HCT116 (cell line): ENCODE measurements at regions not wholly inside any gene's neighbourhood (a gene's known extent, or its start where the extent isn't known, plus 50 kb on each side); places are given as distances from the start of the nearest gene placed in this dataset.

ENCODE experiments used
- ATAC-seq: fragments of 200-7000 bp; cut with Tn5 transposase; 2 replicates; pipeline ENCODE4 v1.9.1; 2020; ENCODE audit warnings: mild to moderate bottlenecking, moderate library complexity
- BruUV-seq: library from RNA; stranded (reverse); fragments of 400-500 nt; replicated peaks from 2 replicates; lab custom pipeline; 2021; lab: Mats Ljungman, UMichigan
- CTCF ChIA-PET: fragments of 300-600 bp; sonication (Branson Sonifier 250); formaldehyde crosslinking; loops from one replicate; lab custom pipeline; 2021; ENCODE audit warnings: antibody characterized with exemption; lab: Charles Lee
- POLR2A ChIA-PET: fragments of 300-600, 350-600 bp; sonication (Branson Sonifier 250); formaldehyde crosslinking; loops from one replicate; lab custom pipeline; 2021; ENCODE audit warnings: antibody characterized with exemption; lab: Charles Lee
- RAD21 ChIA-PET, 2 experiments: fragments of 300-600 bp; sonication (Branson Sonifier 250); formaldehyde crosslinking; loops; one replicate each; lab custom pipeline; 2023; ENCODE audit warnings: low total read pairs in 2 of 2; ENCODE audit not compliant: uncharacterized antibody in 2 of 2, unreplicated experiment in 2 of 2, low non-redundant PET in 1 of 2; lab: Charles Lee
- DNase-seq: peaks from one replicate; pipeline ENCODE4 v3.0.0-alpha.2; 2010; ENCODE audit warnings: low read depth, low spot score
- H2AFZ ChIP-seq: fragments of 200-600 bp; shearing (Covaris generic), sonication (generic); 2 replicates; pipeline ENCODE4 v1.6.1; 2017; ENCODE audit warnings: low read depth, mixed run types, mixed read lengths, antibody characterized with exemption, low read length; ENCODE audit not compliant: poor library complexity, severe bottlenecking
- H3K27ac ChIP-seq: 2 replicates; pipeline ENCODE4 v1.5.1; 2012; ENCODE audit warnings: low read depth, low read length
- H3K27me3 ChIP-seq: fragments of 200-600 bp; sonication (generic); 2 replicates; pipeline ENCODE4 v1.6.1; 2016; ENCODE audit warnings: mixed run types, low read length, mixed read lengths; ENCODE audit not compliant: insufficient read depth
- H3K36me3 ChIP-seq, 2 experiments: fragments of 200-500 bp in 1 of 2; fragments of 200-600 bp in 1 of 2; sonication (Bioruptor generic) in 1 of 2; sonication (generic) in 1 of 2; 2 replicates each; pipeline versions ENCODE4 v1.5.1 to v1.6.1; 2014 to 2016; ENCODE audit warnings: low read length in 2 of 2, inconsistent platforms in 1 of 2, mixed read lengths in 1 of 2, mixed run types in 1 of 2; ENCODE audit not compliant: insufficient read depth in 2 of 2, control insufficient read depth in 1 of 2
- H3K4me1 ChIP-seq, 2 experiments: fragments of 200-600 bp in 1 of 2; sonication (generic) in 1 of 2; 2 replicates each; pipeline versions ENCODE4 v1.5.1 to v1.6.1; 2012 to 2017; ENCODE audit warnings: low read length in 2 of 2, inconsistent platforms in 1 of 2, mild to moderate bottlenecking in 1 of 2, mixed read lengths in 1 of 2, mixed run types in 1 of 2, moderate library complexity in 1 of 2; ENCODE audit not compliant: insufficient read depth in 2 of 2, control insufficient read depth in 1 of 2
- H3K4me2 ChIP-seq: fragments of 200-600 bp; sonication (generic); 2 replicates; pipeline ENCODE4 v1.6.1; 2017; ENCODE audit warnings: mixed run types, low read length, mixed read lengths
- H3K4me3 ChIP-seq, 2 experiments: fragments of 200-600 bp in 1 of 2; sonication (generic) in 1 of 2; replicated peaks in 1 of 2; 2 replicates each; pipeline ENCODE4 v1.5.1; 2011 to 2016; ENCODE audit warnings: low read length in 2 of 2, control low read depth in 1 of 2, low read depth in 1 of 2, mild to moderate bottlenecking in 1 of 2, mixed read lengths in 1 of 2, mixed run types in 1 of 2
- H3K79me2 ChIP-seq: fragments of 200-600 bp; sonication (generic); 2 replicates; pipeline ENCODE4 v1.6.1; 2017; ENCODE audit warnings: mild to moderate bottlenecking, mixed run types, low read length, moderate library complexity, mixed read lengths; ENCODE audit not compliant: insufficient read depth
- H3K9ac ChIP-seq: fragments of 200-600 bp; sonication (generic); 2 replicates; pipeline ENCODE4 v1.6.1; 2016; ENCODE audit warnings: low read length, mixed read lengths
- H3K9me2 ChIP-seq: fragments of 200-600 bp; sonication (generic), shearing (Covaris generic); 2 replicates; pipeline ENCODE4 v1.6.1; 2017; ENCODE audit warnings: mixed run types, mild to moderate bottlenecking, moderate library complexity; ENCODE audit not compliant: insufficient read depth
- H3K9me3 ChIP-seq, 2 experiments: fragments of 200-500 bp in 1 of 2; fragments of 200-600 bp in 1 of 2; sonication (Bioruptor generic) in 1 of 2; sonication (generic) in 1 of 2; 2 replicates each; pipeline ENCODE4 v1.6.1; 2014 to 2017; ENCODE audit warnings: low read length in 2 of 2, mixed read lengths in 2 of 2, inconsistent platforms in 1 of 2, low read depth in 1 of 2, mild to moderate bottlenecking in 1 of 2, mixed run types in 1 of 2, moderate library complexity in 1 of 2; ENCODE audit not compliant: control insufficient read depth in 1 of 2, insufficient read depth in 1 of 2
- H4K20me1 ChIP-seq: fragments of 200-600 bp; sonication (generic), shearing (Covaris generic); 2 replicates; pipeline ENCODE4 v1.6.1; 2017; ENCODE audit warnings: mixed run types, mild to moderate bottlenecking, moderate library complexity; ENCODE audit not compliant: insufficient read depth
- CBX3 ChIP-seq: IDR thresholded peaks from 2 replicates; pipeline ENCODE4 v1.6.1; 2012; ENCODE audit warnings: low read depth
- ELF1 ChIP-seq: IDR thresholded peaks from 2 replicates; pipeline ENCODE4 v1.6.1; 2012; ENCODE audit warnings: low read depth, borderline replicate concordance
- EZH2 ChIP-seq: fragments of 200-600 bp; sonication (generic); IDR thresholded peaks from 2 replicates; pipeline ENCODE4 v1.6.1; 2017; ENCODE audit warnings: antibody characterized with exemption, mixed run types
- EZH2phosphoT487 ChIP-seq: fragments of 200-600 bp; IDR thresholded peaks from 2 replicates; pipeline ENCODE4 v1.6.1; 2018; ENCODE audit warnings: antibody characterized with exemption, borderline replicate concordance
- JUND ChIP-seq: IDR thresholded peaks from 2 replicates; pipeline ENCODE4 v1.6.1; 2012
- POLR2A ChIP-seq: IDR thresholded peaks from 2 replicates; pipeline ENCODE4 v1.7.0; 2011; ENCODE audit warnings: borderline replicate concordance; ENCODE audit not compliant: insufficient read depth, insufficient read length; ENCODE audit errors: extremely low read depth
- POLR2AphosphoS5 ChIP-seq: IDR thresholded peaks from 2 replicates; pipeline ENCODE4 v1.6.1; 2011; ENCODE audit warnings: mild to moderate bottlenecking, low read depth, low read length, moderate library complexity
- RAD21 ChIP-seq: IDR thresholded peaks from 2 replicates; pipeline ENCODE4 v1.6.1; 2012; ENCODE audit warnings: low read depth, mild to moderate bottlenecking
- SIN3A ChIP-seq: IDR thresholded peaks from 2 replicates; pipeline ENCODE4 v1.6.1; 2012; ENCODE audit warnings: low read depth
- SRF ChIP-seq: IDR thresholded peaks from 2 replicates; pipeline ENCODE4 v1.6.1; 2012; ENCODE audit warnings: low read depth
- TCF7L2 ChIP-seq: IDR thresholded peaks from 2 replicates; pipeline ENCODE4 v1.7.0; 2011; ENCODE audit warnings: borderline replicate concordance, inconsistent platforms; ENCODE audit not compliant: insufficient read depth, insufficient read length; ENCODE audit errors: extremely low read depth
- YY1 ChIP-seq: IDR thresholded peaks from 2 replicates; pipeline ENCODE4 v1.6.1; 2011; ENCODE audit warnings: low read length, low read depth, moderate library complexity, mild to moderate bottlenecking; ENCODE audit not compliant: insufficient replicate concordance; ENCODE audit errors: extremely low read depth
- ZNF274 ChIP-seq: fragments of 200-500 bp; sonication (Bioruptor generic); IDR thresholded peaks from 2 replicates; pipeline ENCODE4 v1.6.1; 2014; ENCODE audit warnings: mild to moderate bottlenecking, low read depth, low read length, inconsistent platforms
- intact Hi-C: fragments of 100-400 bp; cut with micrococcal nuclease; formaldehyde crosslinking; loops from 2 replicates; pipeline ENCODE4 v1.10.0; 2022
- TF ChIP-seq, protein P1 (sequence below): IDR thresholded peaks from 2 replicates; pipeline ENCODE4 v1.6.1; 2012
- TF ChIP-seq, protein P2 (sequence below): IDR thresholded peaks from 2 replicates; pipeline ENCODE4 v1.6.1; 2012
- TF ChIP-seq, protein P3 (sequence below), 3 experiments: fragments of 200-600 bp in 1 of 3; sonication (generic) in 1 of 3; IDR thresholded peaks in 2 of 3; conservative IDR thresholded peaks in 1 of 3; 2 replicates each; pipeline ENCODE4 v1.5.1; 2012 to 2017; ENCODE audit warnings: low read depth in 2 of 3, low read length in 2 of 3, antibody characterized with exemption in 1 of 3, borderline replicate concordance in 1 of 3, control low read depth in 1 of 3, mild to moderate bottlenecking in 1 of 3, mixed read lengths in 1 of 3, mixed run types in 1 of 3, moderate library complexity in 1 of 3; ENCODE audit not compliant: insufficient read depth in 1 of 3
- TF ChIP-seq, protein P4 (sequence below): IDR thresholded peaks from 2 replicates; pipeline ENCODE4 v1.6.1; 2012; ENCODE audit warnings: low read depth

DNA sequence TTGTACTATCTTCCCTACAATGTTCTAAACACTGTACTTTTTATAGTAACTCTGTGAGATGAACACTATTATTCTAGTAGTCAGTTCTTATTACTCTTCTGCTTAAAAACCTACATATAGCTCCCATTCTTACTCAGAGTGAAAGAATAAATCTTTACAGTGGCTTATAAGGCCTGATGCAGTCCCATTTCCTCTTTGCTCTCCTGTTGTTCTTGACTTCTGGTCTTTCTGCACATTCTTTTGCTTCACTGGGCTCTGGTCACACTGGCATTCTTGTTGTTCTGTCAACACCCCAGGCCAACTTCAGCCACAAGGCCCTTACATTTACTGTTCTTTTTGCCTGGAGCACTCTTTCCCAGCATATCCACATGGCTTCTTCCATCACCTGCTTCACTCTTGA lies 58.2 kb upstream of the TP63 start:
- no peak overlapping the region for H3K27ac ChIP-seq
- ChIA-PET RAD21 (no interaction called here), CTCF (no interaction called here)
- no peak for DNase-seq
- no peak overlapping the region for H2AFZ ChIP-seq
- ATAC-seq = no peak
- no peaks in the 10 kb centered on the region for H4K20me1 ChIP-seq
- no peak overlapping the region for H3K4me2 ChIP-seq
- no peak overlapping the region for H3K9ac ChIP-seq
- no peaks in the 10 kb centered on the region for H3K36me3 ChIP-seq
- TF ChIP-seq, protein P1, sequence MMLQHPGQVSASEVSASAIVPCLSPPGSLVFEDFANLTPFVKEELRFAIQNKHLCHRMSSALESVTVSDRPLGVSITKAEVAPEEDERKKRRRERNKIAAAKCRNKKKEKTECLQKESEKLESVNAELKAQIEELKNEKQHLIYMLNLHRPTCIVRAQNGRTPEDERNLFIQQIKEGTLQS = no peak
- TF ChIP-seq SIN3A = no peak
- no peak for TF ChIP-seq EZH2
- TF ChIP-seq, protein P2, sequence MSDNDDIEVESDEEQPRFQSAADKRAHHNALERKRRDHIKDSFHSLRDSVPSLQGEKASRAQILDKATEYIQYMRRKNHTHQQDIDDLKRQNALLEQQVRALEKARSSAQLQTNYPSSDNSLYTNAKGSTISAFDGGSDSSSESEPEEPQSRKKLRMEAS = no peak
- TF ChIP-seq RAD21 = no peak
- TF ChIP-seq, protein P3, sequence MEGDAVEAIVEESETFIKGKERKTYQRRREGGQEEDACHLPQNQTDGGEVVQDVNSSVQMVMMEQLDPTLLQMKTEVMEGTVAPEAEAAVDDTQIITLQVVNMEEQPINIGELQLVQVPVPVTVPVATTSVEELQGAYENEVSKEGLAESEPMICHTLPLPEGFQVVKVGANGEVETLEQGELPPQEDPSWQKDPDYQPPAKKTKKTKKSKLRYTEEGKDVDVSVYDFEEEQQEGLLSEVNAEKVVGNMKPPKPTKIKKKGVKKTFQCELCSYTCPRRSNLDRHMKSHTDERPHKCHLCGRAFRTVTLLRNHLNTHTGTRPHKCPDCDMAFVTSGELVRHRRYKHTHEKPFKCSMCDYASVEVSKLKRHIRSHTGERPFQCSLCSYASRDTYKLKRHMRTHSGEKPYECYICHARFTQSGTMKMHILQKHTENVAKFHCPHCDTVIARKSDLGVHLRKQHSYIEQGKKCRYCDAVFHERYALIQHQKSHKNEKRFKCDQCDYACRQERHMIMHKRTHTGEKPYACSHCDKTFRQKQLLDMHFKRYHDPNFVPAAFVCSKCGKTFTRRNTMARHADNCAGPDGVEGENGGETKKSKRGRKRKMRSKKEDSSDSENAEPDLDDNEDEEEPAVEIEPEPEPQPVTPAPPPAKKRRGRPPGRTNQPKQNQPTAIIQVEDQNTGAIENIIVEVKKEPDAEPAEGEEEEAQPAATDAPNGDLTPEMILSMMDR (IDR thresholded peaks at IDR 0.05 in 2 of 3, conservative IDR thresholded peaks at IDR 0.05 in 1 of 3; ENCODE audit: borderline replicate concordance in 1 of 3, insufficient read depth in 1 of 3, low read depth in 2 of 3, low read length in 2 of 3) = no peak
- TF ChIP-seq POLR2A = no peak
- TF ChIP-seq ELF1 = no peak
- no peak for TF ChIP-seq CBX3
- TF ChIP-seq EZH2phosphoT487 = no peak
- TF ChIP-seq SRF = no peak
- TF ChIP-seq TCF7L2 = no peak
- no peak for TF ChIP-seq ZNF274
- TF ChIP-seq YY1 = no peak
- TF ChIP-seq, protein P4, sequence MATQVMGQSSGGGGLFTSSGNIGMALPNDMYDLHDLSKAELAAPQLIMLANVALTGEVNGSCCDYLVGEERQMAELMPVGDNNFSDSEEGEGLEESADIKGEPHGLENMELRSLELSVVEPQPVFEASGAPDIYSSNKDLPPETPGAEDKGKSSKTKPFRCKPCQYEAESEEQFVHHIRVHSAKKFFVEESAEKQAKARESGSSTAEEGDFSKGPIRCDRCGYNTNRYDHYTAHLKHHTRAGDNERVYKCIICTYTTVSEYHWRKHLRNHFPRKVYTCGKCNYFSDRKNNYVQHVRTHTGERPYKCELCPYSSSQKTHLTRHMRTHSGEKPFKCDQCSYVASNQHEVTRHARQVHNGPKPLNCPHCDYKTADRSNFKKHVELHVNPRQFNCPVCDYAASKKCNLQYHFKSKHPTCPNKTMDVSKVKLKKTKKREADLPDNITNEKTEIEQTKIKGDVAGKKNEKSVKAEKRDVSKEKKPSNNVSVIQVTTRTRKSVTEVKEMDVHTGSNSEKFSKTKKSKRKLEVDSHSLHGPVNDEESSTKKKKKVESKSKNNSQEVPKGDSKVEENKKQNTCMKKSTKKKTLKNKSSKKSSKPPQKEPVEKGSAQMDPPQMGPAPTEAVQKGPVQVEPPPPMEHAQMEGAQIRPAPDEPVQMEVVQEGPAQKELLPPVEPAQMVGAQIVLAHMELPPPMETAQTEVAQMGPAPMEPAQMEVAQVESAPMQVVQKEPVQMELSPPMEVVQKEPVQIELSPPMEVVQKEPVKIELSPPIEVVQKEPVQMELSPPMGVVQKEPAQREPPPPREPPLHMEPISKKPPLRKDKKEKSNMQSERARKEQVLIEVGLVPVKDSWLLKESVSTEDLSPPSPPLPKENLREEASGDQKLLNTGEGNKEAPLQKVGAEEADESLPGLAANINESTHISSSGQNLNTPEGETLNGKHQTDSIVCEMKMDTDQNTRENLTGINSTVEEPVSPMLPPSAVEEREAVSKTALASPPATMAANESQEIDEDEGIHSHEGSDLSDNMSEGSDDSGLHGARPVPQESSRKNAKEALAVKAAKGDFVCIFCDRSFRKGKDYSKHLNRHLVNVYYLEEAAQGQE = no peak
- TF ChIP-seq POLR2AphosphoS5 = no peak
- TF ChIP-seq JUND = no peak
- TF ChIP-seq, all 23 proteins: peak for 0
- Histone ChIP-seq H3K79me2 (no peaks in the 10 kb centered on the region), H3K4me3 (no peak overlapping the region), H3K9me2 (no peaks in the 10 kb centered on the region), H3K27me3 (no peaks in the 10 kb centered on the region), H3K9me3 (no peaks in the 10 kb centered on the region), H3K4me1 (no peaks in the 10 kb centered on the region)
- POLR2A ChIA-PET = no interaction called here
- BruUV-seq = no TSS peak
- intact Hi-C loops = no loop called here
